ENCODE measurements at regions not wholly inside any gene's neighbourhood (a gene's known extent, or its start where the extent isn't known, plus 50 kb on each side); places are given as distances from the start of the nearest gene placed in this dataset.

DNA sequence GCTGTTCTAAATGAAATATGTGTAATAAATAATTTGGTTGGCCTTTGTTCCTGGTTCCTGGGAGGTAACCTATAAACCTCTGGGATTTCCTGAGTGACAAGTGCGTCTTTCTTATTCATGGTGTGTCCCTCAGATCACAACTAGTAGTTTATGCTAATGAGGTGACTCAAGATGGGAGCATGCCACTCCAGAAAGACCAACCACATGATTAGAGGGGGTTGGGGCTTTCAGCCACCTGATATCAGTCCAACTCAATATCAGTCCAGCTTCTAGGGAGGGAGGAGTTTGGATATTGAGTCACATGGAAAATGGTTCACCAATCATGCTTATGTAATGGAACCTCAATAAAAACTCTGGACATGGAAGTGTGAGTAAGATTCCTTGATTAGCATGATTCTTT, 96.6 kb downstream of the QPCT start:
- TF ChIP-seq POLR2AphosphoS5 (IDR thresholded peaks at IDR 0.05) = no peak
- TF ChIP-seq, protein P1, sequence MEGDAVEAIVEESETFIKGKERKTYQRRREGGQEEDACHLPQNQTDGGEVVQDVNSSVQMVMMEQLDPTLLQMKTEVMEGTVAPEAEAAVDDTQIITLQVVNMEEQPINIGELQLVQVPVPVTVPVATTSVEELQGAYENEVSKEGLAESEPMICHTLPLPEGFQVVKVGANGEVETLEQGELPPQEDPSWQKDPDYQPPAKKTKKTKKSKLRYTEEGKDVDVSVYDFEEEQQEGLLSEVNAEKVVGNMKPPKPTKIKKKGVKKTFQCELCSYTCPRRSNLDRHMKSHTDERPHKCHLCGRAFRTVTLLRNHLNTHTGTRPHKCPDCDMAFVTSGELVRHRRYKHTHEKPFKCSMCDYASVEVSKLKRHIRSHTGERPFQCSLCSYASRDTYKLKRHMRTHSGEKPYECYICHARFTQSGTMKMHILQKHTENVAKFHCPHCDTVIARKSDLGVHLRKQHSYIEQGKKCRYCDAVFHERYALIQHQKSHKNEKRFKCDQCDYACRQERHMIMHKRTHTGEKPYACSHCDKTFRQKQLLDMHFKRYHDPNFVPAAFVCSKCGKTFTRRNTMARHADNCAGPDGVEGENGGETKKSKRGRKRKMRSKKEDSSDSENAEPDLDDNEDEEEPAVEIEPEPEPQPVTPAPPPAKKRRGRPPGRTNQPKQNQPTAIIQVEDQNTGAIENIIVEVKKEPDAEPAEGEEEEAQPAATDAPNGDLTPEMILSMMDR (IDR thresholded peaks at IDR 0.05 in 8 of 11, conservative IDR thresholded peaks at IDR 0.05 in 3 of 11) = no peak
- TF ChIP-seq POLR2A (IDR thresholded peaks at IDR 0.05) = no peak
- Histone ChIP-seq H3K9me3 (peaks cover 0 to 11% (median 8%) of the 10 kb centered on the region in 8 donors), H3K36me3 (no peaks in the 10 kb centered on the region), H3K4me1 (no peaks in the 10 kb centered on the region), H3K4me3 (no peak overlapping the region), H3K27me3 (replicated peaks in 1 of 7) (no peaks in the 10 kb centered on the region), H3K27ac (no peak overlapping the region)
- 73 to 91% (median 86%) methylated on average over 1 of the region's 1 CpG for WGBS, 5 donors
- intact Hi-C loops (cut with DNase I; ENCODE audit: low total_unique reads) = no loop called here
- DNase-seq = no peak

DNA sequence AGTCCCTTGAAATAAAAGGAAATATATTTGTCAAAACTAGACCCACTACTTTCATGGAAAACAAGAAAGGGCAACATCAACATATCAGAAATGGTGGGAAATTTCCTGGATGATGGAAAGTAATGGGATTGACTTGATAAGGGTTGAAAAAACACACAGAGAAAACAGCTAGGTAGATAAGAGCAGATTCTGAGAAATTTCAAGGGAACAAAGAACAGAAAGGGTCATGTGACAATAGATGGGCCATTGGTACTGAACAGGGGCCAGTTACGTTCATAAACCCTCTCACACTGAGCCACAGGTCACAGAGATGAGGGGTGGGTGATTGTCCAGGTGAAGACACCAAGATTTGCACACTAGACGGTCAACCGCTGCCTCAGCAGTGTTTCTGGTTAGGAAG, 98.7 kb downstream of the QPCT start:
- WGBS, 5 donors = 91 to 98% (median 92%) methylated on average over 3 of the region's 3 CpGs
- intact Hi-C loops (cut with DNase I; ENCODE audit: low total_unique reads) = no loop called here

DNA sequence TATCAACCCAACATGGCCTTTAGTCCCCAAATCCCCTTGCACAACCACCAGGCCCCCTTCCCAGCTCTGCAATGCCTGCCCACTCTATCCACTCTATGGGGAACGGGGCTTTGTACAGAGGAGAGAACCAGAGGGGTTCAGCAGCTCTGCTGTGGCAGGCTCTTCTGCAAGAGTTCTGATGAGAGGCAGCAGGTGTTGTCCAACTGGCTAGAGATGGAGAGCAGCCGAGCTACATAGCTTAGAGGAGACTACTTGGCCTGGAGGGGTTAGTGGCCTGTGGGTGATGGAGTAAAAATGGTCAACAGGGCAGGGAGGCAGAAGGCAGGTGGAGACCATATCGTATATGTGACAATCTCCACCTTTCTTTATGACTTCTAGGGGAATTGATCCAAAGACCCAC, 103.0 kb downstream of the QPCT start:
- no peak for DNase-seq
- intact Hi-C loops (cut with DNase I; ENCODE audit: low total_unique reads) = no loop called here
- WGBS, 5 donors = 84 to 89% (median 87%) methylated on average over 3 of the region's 3 CpGs
- H3K4me3 ChIP-seq = no peak overlapping the region
- no peaks in the 10 kb centered on the region for H3K36me3 ChIP-seq
- no peaks in the 10 kb centered on the region for H3K27me3 ChIP-seq (replicated peaks in 1 of 7)
- TF ChIP-seq POLR2A (IDR thresholded peaks at IDR 0.05) = no peak
- TF ChIP-seq, protein P1 (IDR thresholded peaks at IDR 0.05 in 8 of 11, conservative IDR thresholded peaks at IDR 0.05 in 3 of 11) = no peak
- no peak for TF ChIP-seq POLR2AphosphoS5 (IDR thresholded peaks at IDR 0.05)
- H3K9me3 ChIP-seq = no peaks in the 10 kb centered on the region
- no peaks in the 10 kb centered on the region for H3K4me1 ChIP-seq
- no peak overlapping the region for H3K27ac ChIP-seq

More for the DNA sequence above, 98.7 kb downstream of the QPCT start:
- no peaks in the 10 kb centered on the region for H3K36me3 ChIP-seq
- DNase-seq = no peak
- H3K4me3 ChIP-seq = no peak overlapping the region
- H3K27me3 ChIP-seq (replicated peaks in 1 of 7) = no peaks in the 10 kb centered on the region
- no peak overlapping the region for H3K27ac ChIP-seq
- no peaks in the 10 kb centered on the region for H3K4me1 ChIP-seq
- peaks cover 0 to 11% (median 8%) of the 10 kb centered on the region in 8 donors for H3K9me3 ChIP-seq
- TF ChIP-seq, protein P1 (IDR thresholded peaks at IDR 0.05 in 8 of 11, conservative IDR thresholded peaks at IDR 0.05 in 3 of 11) = no peak
- no peak for TF ChIP-seq POLR2AphosphoS5 (IDR thresholded peaks at IDR 0.05)
- no peak for TF ChIP-seq POLR2A (IDR thresholded peaks at IDR 0.05)

DNA sequence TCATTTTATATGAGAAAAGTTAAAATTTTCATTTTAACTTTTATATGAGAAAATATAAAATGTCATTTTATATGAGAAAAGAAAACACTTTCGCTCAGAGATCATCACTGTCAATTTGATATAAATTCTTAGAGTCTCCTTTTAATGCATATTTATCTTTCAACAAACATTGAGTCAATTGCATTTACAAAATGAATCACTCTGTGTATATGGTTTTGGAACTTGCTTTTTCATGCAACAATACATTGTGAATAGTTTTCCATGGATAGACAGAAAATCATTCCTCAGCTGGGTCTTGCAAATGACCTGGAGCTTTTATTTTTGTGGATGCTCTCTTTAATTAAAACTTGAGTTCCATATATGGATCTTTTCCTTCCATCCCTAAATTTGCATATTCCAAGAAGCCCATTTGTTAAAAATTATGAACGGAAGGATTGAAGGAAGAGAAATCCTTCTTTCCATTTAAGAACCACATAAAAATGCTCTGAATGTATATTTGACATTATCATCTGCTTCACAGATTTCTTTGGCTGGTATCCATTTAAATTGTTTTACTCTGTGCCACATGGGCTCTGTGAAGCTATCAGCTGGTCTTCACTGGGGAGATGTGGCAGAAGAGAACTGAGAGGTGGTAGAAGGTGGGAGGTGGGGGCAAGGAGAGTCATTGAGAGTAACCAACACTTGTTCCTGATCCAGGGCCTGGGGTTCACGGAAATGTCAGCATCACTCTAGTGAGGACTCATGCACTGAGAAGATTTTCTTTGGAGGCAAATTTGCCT, 104.1 kb downstream of the QPCT start:
- Histone ChIP-seq H3K4me3 (no peak overlapping the region), H3K36me3 (no peaks in the 10 kb centered on the region), H3K27me3 (replicated peaks in 1 of 7) (no peaks in the 10 kb centered on the region), H3K4me1 (no peaks in the 10 kb centered on the region), H3K27ac (no peak overlapping the region), H3K9me3 (no peaks in the 10 kb centered on the region)
- 87 to 97% (median 96%) methylated on average over 3 of the region's 3 CpGs for WGBS, 5 donors
- intact Hi-C loops (cut with DNase I; ENCODE audit: low total_unique reads) = no loop called here
- DNase-seq = no peak
- TF ChIP-seq POLR2AphosphoS5 (IDR thresholded peaks at IDR 0.05) (no peak), POLR2A (IDR thresholded peaks at IDR 0.05) (no peak)
- TF ChIP-seq, protein P1 (IDR thresholded peaks at IDR 0.05 in 8 of 11, conservative IDR thresholded peaks at IDR 0.05 in 3 of 11) = no peak
